Loucy (cell line): ENCODE measurements at regions not wholly inside any gene's neighbourhood (a gene's known extent, or its start where the extent isn't known, plus 50 kb on each side); places are given as distances from the start of the nearest gene placed in this dataset.

ENCODE experiments used
- EZH2phosphoT487 ChIP-seq: fragments of 200-600 bp; IDR thresholded peaks from 2 replicates; pipeline ENCODE4 v1.6.1; 2018; ENCODE audit warnings: antibody characterized with exemption, mild to moderate bottlenecking, moderate library complexity, borderline replicate concordance
- TF ChIP-seq, protein P1 (sequence below): fragments of 200-600 bp; sonication (generic); conservative IDR thresholded peaks from 2 replicates; pipeline ENCODE4 v1.5.1; 2014; ENCODE audit warnings: mild to moderate bottlenecking, antibody characterized with exemption, low read length

DNA sequence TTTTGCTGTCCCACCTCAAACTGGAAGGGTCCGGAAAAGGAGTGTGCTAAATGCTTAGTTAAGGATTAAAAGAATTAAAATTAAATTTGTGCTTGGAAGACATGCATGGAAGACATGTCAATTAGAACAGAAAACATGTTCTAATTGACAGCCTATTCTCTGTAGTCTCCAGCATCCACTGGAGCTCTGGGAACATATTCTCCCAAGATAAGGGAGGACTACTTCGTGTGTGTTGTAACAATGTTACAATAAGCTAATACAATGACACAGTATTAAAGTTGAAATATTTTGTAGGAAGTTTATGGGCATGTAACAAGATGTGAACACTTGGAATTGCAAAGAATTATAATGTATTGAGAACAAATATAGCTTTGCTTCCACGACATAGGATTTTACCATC, 567.4 kb upstream of the CITED2 start:
- TF ChIP-seq, protein P1, sequence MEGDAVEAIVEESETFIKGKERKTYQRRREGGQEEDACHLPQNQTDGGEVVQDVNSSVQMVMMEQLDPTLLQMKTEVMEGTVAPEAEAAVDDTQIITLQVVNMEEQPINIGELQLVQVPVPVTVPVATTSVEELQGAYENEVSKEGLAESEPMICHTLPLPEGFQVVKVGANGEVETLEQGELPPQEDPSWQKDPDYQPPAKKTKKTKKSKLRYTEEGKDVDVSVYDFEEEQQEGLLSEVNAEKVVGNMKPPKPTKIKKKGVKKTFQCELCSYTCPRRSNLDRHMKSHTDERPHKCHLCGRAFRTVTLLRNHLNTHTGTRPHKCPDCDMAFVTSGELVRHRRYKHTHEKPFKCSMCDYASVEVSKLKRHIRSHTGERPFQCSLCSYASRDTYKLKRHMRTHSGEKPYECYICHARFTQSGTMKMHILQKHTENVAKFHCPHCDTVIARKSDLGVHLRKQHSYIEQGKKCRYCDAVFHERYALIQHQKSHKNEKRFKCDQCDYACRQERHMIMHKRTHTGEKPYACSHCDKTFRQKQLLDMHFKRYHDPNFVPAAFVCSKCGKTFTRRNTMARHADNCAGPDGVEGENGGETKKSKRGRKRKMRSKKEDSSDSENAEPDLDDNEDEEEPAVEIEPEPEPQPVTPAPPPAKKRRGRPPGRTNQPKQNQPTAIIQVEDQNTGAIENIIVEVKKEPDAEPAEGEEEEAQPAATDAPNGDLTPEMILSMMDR = no peak
- no peak for TF ChIP-seq EZH2phosphoT487
